ENCODE measurements at regions not wholly inside any gene's neighbourhood (a gene's known extent, or its start where the extent isn't known, plus 50 kb on each side); places are given as distances from the start of the nearest gene placed in this dataset.

- H3K4me3 ChIP-seq (ENCODE audit: control insufficient read depth, low read depth, low read length) = no peak overlapping the region
- no peak for DNase-seq (ENCODE audit: low read depth)
- TF ChIP-seq CTCF (IDR thresholded peaks at IDR 0.05; ENCODE audit: control insufficient read depth, insufficient read depth, low read depth, low read length, missing control alignments) = no peak
Observed at GRCh38 chr1:101698681-101699080, 298.0 kb downstream of the OLFM3 start.

GRCh38 chr1:101704895-101705294 is 291.8 kb downstream of the OLFM3 start:
- no peak overlapping the region for H3K4me3 ChIP-seq (ENCODE audit: control insufficient read depth, low read depth, low read length)
- no peak for DNase-seq (ENCODE audit: low read depth)
- no peak for TF ChIP-seq CTCF (IDR thresholded peaks at IDR 0.05; ENCODE audit: control insufficient read depth, insufficient read depth, low read depth, low read length, missing control alignments)

- TF ChIP-seq CTCF (IDR thresholded peaks at IDR 0.05; ENCODE audit: control insufficient read depth, insufficient read depth, low read depth, low read length, missing control alignments) = no peak
- no peak for DNase-seq (ENCODE audit: low read depth)
- no peak overlapping the region for H3K4me3 ChIP-seq (ENCODE audit: control insufficient read depth, low read depth, low read length)
Observed at GRCh38 chr1:101706366-101706765, 290.4 kb downstream of the OLFM3 start.

- DNase-seq (ENCODE audit: low read depth) = no peak
- TF ChIP-seq CTCF (IDR thresholded peaks at IDR 0.05; ENCODE audit: control insufficient read depth, insufficient read depth, low read depth, low read length, missing control alignments) = no peak
- no peak overlapping the region for H3K4me3 ChIP-seq (ENCODE audit: control insufficient read depth, low read depth, low read length)
Observed at GRCh38 chr1:101709721-101710120, 287.0 kb downstream of the OLFM3 start.

GRCh38 chr1:101713760-101714159 is 283.0 kb downstream of the OLFM3 start:
- TF ChIP-seq CTCF (IDR thresholded peaks at IDR 0.05; ENCODE audit: control insufficient read depth, insufficient read depth, low read depth, low read length, missing control alignments) = no peak
- no peak overlapping the region for H3K4me3 ChIP-seq (ENCODE audit: control insufficient read depth, low read depth, low read length)
- no peak for DNase-seq (ENCODE audit: low read depth)

- DNase-seq (ENCODE audit: low read depth) = no peak
- no peak for TF ChIP-seq CTCF (IDR thresholded peaks at IDR 0.05; ENCODE audit: control insufficient read depth, insufficient read depth, low read depth, low read length, missing control alignments)
- no peak overlapping the region for H3K4me3 ChIP-seq (ENCODE audit: control insufficient read depth, low read depth, low read length)
Observed at GRCh38 chr1:101723415-101723814, 273.3 kb downstream of the OLFM3 start.

- TF ChIP-seq CTCF (IDR thresholded peaks at IDR 0.05; ENCODE audit: control insufficient read depth, insufficient read depth, low read depth, low read length, missing control alignments) = no peak
- no peak overlapping the region for H3K4me3 ChIP-seq (ENCODE audit: control insufficient read depth, low read depth, low read length)
- DNase-seq (ENCODE audit: low read depth) = no peak
Observed at GRCh38 chr1:101728029-101728428, 268.7 kb downstream of the OLFM3 start.

Data from AG09309 (cell line).